ENCODE measurements at regions not wholly inside any gene's neighbourhood (a gene's known extent, or its start where the extent isn't known, plus 50 kb on each side); places are given as distances from the start of the nearest gene placed in this dataset.

DNA sequence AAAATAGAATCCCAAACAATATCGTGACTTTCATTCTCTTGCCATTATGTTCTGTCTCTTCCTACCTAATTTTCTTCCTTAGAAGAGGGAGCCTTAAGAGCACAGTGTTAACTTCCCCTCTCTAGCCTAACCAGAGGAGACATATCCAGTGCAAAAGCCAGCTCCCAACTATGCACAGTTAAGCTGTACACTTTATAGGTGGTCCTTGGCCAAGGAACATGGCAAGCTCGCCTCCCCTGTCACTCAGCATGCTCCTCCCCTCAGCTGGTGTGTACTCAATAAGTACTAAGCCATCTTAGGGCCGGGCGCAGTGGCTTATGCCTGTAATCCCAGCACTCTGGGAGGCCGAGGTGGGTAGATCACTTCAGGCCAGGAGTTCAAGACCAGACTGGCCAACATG is 255.1 kb upstream of the TMPO start:
- DNase-seq (ENCODE audit: low spot score) (no peak), FAIRE-seq (no peak)

DNA sequence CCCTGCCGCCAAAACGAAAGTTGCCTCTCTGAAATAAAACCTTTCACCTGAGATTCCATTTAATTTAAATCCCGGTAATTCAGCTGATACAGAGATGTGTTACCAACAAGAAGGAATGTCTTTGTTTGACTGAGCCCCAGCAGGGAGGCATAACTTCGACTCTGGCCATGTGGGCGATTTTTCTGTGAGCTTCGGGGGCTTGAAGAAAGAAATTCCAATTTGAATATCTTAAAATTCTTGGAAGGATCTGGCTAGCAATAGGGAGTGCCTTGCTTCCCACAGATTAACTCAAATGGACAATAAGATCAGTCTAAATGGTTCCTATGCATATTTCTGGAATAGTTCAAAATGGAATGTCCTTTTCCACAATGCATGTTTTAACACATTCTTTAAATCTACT is 252.5 kb upstream of the TMPO start:
- no peak for FAIRE-seq

DNA sequence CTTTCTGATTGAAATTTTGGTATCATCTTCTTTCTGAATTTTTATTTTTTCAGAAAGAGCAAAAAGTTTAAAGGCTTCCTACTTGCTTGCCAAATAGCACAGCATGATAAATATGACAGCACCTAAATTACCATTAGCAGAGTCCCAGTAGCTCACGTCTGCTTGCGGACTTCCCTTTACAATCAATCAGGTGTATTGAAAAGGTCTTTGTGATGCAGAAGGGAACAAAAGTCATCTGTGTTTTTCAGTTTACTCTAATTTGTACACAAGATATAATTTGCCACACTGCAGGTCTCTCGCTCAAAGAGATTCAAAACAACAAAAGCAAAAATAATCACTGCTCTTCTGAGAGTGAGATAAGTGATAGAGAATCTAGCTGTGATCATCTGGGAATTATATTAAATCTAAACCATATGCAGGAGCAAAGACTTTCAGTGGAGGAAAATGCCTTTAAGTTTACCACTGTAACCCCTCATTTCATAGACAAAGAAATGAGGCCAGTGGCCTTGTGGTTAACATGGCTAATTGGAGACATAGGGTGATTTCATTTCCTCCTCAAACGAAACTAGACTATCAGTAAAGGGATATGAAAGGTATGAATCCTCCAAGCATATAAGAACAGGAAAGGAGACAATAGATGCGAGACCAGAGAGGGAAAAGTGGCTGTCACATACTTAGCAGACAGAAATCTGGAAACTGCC is 240.8 kb upstream of the TMPO start:
- no peak for FAIRE-seq
- DNase-seq (ENCODE audit: low spot score) = no peak

More for the DNA sequence above, 252.5 kb upstream of the TMPO start:
- no peak for DNase-seq (ENCODE audit: low spot score)

DNA sequence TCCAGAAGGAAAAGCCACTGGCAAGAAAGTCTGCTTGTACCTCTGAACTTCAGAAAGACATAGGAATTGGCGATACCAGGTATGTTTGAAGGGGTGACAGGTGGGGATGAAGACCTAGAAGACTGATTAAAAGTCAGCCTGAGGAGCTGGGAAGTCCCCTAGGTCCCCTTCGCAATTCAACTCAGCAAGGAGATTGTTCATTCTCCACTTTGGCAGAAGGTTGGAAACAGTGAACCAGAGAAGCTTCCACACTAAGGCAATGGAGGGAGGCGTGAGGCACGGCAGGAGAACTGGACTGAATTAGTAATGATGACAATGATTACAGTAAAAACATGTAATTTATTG is 240.3 kb upstream of the TMPO start:
- DNase-seq (ENCODE audit: low spot score) (no peak), FAIRE-seq (no peak)

DNA sequence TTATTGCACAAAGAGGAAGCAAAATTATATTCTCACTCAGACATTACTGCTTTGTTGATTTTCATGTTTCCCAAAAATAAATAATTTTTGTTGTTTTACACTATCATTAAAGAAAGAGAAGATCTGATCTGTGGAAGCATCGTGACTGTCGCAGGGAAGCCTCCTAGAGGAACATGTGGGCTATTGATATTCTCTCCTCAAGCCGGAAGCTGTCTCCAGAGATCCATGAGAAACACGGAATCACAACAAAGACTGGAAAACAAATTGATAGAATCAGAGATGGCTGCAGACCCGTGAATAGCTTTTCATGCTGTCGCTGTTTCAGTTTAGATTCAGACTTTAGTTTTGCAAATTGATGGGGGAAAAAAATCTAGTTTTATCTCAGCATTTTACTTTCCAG is 235.2 kb upstream of the TMPO start:
- DNase-seq (ENCODE audit: low spot score) = no peak

DNA sequence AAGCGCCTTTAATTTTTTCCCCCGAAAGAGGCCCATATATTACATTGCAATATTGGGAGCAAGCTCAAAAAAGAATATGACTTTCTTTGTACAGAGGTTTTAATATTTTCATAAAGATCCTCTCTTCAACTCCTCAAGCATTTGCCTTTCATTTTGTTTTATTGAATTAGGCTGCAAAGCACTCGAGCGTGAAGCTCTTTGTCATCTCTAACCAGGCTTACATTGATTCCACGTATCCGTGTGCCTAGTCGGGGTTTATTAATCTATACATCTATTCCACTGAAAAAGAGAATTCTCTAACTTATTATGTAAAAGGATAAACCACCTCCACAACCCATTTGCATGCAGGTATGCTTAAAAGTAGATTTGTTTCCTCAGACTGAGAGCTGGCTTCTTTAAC is 234.8 kb upstream of the TMPO start:
- no peak for DNase-seq (ENCODE audit: low spot score)
- FAIRE-seq = no peak

More for the DNA sequence above, 235.2 kb upstream of the TMPO start:
- FAIRE-seq = no peak

DNA sequence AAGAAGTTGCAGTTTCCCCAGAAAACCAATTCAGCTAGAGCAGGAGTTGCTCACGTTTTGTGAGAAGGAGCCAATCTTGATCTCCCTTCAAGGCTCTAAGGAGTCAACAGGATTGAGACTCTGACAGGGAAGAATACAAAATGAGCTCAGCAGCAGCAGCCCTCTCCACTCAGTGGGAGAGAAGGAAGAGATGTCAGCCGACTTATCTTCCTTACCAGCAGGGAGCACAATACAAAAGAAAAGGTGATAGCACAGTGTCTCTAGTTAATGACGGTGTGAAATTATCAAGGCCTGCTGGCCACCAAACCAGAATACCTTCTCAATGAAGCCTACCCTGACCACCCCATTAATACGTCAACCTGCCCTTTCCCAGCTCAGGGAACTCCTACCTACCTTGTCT is 223.6 kb upstream of the TMPO start:
- FAIRE-seq (no peak), DNase-seq (ENCODE audit: low spot score) (no peak)

DNA sequence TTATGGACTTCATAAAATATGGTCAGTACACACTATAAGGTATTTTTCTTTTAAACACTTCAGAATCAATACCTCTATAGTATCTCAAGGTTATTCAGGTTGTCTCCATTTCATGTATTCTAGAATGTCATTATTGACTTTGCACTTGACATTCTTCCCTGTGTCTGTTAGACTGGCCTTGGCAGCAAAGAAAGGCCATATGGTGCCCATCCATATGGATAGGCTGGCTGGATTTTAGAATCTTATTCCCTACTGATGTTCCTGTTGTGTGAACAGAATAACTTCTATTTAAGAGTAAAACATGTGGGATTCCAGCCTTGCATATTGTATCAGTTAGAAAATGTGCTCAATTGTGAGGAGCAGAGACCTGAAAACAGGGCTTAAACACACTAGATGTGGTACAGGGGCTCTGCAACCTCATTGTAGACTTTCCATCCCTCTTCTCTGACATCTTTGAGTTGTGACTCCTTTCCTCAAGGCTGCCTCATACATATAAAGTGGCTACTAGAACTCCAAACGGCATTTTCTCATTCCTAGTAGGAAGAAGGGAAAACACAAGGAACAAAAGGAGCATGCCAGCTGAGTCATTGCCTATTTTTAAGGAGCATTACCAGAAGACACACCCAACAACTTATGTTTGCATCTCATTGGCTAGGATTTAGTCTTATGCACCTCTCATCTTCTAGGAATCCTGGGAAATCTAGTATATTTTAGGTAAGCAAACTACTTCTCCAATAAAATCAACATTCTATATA is 221.2 kb upstream of the TMPO start:
- no peak for FAIRE-seq
- DNase-seq (ENCODE audit: low spot score) = no peak

DNA sequence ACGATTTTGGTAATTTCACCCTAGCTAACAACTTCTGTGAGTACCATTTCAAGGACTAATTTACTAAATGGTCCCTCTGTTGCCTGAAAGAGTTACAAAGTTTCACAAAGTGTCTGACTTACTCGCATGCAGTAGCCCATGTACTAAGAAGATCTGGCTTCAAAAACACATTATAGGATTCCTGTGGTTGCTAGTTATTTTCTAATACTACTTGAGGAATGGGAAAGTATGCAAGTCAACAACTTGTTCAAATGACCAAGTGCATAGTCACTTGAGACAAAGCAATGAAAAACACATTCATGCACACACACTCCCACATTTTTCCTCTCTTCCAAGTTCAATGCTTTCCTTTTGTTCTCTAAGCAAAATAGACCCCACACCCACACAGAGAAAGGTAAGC is 219.7 kb upstream of the TMPO start:
- no peak for DNase-seq (ENCODE audit: low spot score)

DNA sequence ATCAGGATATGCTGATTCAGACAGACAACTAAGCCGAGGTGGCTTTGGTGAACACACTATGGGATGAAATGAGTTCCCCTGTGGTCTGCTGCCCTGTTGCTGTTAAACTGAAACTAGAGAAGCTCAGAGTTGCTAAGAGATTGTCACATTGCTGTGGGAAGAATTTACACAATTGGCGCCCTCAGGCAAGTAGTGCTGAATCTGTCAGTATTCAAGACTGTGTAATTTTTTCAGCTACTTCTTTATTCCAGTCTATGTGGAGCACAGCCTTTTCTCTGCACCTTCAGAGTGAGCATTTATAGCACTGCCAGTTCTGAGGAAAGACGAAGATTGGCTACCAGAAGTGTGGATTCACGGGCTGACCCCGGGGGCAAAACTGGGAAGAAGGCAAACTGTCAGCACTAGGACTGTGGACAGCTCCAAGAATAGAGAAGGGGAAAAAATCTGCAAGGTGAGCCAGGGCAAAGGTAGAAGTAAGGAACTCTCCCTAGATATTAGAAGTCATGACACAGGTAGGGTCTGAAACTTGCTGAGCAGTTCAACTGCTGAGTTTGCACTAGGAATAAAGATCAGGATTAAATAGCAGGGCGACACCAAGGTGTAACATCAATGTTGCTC is 218.8 kb upstream of the TMPO start:
- FAIRE-seq = no peak
- no peak for DNase-seq (ENCODE audit: low spot score)

More for the DNA sequence above, 219.7 kb upstream of the TMPO start:
- no peak for FAIRE-seq

DNA sequence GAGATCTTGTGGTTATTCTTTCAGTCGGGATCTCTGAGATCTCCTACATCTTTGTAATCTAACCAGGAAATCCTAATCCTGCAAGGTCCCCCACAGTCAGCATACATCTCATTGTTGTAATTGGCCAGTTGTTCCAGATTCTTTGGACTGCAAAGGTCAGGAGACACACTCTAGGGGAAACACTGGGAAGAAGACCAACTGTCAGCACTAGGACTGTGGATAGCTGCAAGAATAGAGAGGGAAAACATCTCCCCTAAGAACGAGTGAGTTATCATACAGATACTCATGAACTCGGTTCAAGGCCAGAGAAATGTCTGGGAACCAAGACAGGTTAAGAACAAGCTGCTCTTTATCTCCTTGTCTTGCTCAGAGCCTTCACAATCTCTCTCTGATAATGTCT is 217.9 kb upstream of the TMPO start:
- DNase-seq (ENCODE audit: low spot score) (no peak), FAIRE-seq (no peak)

DNA sequence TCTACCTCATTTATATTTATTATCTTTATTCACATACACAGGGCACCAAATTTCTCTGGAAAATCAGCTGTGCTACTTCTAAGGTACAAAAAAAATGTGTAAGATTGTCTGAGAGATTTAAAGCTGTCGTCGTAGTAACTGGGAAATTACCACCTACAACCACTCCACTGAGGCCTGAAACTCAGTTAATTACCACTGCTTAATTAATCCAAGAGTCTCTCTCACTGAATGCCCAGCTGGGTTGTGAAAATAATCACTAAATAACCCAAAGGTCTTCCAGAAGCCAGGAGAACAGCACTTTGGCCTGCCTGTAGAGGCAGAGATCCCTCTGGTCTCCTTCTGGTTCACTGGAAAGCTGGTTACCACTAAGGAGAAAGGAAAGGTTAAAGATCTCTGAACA is 207.2 kb upstream of the TMPO start:
- FAIRE-seq (no peak), DNase-seq (ENCODE audit: low spot score) (no peak)

DNA sequence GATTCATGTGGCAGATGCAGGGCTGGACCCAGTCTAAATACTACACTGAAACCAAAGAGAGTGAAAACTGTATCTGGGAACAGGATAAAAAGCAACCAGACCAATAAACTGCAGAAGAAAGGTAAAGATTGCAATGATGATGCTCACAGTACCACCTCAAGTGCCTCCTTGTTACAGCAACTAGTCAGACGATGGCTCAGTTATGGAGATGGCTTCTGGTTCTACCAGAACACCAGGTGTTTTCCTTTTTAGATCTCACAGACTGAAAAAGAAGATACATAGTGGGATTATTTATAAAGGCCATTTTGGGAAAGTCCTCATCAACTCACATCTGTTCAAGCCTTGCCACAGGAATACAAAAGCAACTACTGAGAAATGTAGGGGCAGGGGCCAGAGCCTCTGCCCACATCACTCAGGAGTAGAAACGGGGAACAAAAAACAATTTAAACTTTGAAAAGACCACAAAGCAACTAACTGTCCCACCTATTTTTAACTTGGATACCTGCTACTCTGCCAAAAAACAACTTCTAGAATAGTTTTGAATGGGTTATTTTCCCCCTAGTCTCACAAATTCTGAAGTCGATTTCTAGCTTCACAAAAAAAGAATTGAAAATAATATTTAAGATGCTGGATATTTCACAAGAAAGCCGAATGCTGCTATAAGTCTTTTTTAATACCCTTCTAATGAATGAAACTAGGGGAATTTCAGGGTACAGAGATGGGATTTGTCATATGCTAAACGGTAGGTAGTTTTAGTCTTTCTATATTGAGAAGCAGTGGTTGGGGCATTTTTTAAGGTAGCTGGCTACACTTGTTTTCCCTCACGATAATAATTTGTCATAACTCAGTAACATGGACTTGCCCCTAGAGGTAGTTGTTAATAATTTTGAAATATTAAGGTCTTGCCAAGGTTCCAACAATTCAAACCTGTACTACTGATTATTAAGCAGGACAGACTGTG is 197.2 kb upstream of the TMPO start:
- no peak for DNase-seq (ENCODE audit: low spot score)
- no peak for FAIRE-seq

DNA sequence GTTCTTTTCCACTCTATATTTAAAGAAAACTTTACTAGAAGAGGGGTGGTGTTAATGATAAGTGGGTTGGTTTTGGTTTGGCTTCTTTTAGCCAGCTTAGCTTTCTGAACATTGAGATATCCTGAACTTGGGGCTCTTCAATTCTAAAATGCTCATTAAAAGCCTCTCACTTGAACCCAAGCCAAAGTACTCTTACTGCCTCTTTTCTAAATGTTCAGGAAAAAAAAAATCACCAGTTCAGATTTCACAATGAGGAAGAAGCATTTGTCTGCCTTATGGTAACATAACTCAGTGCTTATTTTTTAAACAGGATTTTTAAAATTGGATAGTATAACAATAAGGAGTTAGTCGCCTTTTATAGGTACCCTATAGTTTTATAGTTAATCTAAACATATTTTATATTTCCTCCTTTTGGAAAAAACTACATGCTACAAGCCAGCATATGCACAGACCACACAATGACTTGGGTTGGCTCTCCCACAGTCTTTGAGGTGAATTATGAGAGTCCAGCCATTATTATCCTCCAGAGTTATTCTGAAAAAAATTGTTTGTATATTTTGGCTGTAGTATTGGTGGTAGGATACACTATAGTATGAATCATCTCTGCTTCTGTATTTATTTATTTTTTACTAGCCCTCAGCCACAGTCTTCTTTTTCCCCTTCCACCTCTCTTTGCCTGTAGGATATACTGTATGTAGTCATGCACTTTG is 195.5 kb upstream of the TMPO start:
- no peak for FAIRE-seq
- no peak for DNase-seq (ENCODE audit: low spot score)

DNA sequence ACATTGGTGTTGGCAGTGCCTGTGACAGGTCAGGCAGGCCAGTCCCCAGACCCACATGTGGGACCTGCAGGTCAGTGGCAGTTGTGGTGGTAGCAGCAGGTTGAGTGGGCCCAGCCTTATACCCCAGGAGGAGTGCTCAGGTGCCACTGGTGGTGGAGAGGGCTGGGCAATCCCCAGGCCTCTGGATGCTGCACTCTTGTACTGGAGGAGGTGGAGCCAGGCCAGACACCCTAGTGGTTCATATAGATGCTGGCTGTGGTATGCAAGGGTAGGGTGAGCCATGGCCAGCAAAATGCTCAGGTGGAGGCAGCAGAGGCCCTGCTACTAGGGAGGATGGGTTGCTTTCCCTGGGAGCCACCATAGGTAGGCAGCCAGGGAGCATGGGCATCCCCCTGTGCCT is 190.4 kb upstream of the TMPO start:
- FAIRE-seq = no peak
- no peak for DNase-seq (ENCODE audit: low spot score)

DNA sequence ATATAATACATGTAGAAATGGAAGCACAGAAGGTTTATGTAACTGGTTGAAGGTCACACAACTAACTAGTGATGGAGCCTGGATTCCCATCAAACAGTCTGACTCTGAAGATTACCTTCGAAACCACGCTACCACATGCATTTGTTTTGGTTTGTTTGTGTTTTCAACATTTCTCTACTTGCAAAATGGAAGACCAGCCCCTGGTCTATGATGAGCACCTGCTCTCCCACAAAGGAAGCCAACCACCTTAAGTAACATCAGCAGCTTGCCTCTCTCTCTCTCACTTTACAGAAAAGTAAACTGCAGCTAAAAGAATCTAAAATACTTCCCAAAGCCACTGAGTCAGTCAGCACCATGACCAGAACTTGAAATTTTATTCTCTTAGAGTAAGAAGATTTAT is 186.9 kb upstream of the TMPO start:
- DNase-seq (ENCODE audit: low spot score) (no peak), FAIRE-seq (no peak)

DNA sequence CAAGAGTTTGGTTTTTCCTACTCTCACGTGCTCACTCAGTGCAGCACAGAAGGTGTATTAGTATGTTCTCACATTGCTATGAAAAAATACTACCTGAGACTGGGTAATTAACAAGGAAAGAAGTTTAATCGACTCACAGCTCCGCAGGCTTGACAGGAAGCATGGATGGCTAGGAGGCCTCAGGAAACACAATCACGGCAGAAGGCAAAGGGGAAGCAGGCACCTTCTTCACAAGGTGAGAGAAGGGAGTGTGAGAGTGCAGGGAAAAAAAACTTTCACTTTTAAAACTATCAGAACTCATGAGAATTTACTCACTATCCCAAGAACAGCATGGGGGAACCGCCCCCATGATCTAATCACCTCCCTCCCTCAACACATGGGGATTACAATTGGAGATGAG is 185.8 kb upstream of the TMPO start:
- no peak for FAIRE-seq

DNA sequence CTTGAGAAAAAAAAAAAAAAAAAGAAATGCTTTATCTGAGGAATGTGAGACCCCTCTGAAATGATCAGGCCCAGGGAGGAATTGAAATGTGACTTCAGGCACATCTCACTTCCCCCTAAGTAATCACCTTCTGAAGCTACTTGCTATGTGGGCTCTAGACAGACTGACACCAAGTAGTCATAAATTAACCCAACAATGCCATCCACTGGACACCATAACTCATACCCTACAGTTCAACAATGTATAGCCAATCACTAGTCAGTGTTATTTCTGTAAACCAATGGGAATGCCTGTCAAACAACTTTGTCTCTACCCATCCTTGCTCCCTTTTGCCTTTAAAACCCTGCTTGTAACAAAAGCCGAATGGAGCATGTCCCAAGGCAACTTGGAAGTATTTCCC is 182.7 kb upstream of the TMPO start:
- DNase-seq (ENCODE audit: low spot score) (no peak), FAIRE-seq (no peak)

More for the DNA sequence above, 185.8 kb upstream of the TMPO start:
- DNase-seq (ENCODE audit: low spot score) = no peak

DNA sequence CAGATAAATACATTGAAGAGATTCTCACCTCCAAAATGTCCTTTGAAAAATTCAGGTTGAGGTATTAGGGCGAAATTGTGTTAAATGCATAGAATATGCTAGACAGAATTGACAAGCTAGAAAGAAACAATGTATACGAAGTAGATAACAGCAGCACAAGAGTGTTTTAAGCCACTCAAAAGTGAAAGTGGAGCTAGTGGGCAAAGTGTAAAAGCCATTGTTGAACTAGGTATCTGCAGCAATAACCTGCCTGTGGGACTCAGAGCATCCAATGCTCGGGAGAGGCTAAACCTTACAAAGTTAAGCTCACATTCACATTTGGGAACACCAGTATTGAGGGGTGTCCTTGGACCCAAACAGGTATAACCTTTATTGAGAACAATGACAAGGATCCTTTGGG is 180.6 kb upstream of the TMPO start:
- FAIRE-seq (no peak), DNase-seq (ENCODE audit: low spot score) (no peak)

DNA sequence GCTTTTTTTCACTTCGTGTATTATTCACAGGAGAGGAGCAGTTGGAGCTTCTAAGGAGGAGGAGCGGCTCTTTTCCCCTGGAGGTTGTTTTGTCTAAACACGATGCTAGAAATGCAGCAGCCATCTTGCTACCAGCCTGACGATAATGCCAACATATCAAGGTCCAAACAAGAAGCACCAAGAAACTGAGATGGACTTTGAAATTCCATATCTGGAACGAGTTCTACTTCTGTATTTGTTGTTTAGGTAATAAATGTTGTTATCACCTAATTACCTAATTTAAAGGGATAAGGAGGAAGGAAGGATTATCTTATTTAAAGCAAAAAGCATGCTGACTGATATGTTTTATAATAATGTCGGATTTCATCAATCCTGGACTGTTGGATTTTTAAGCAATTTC is 174.4 kb upstream of the TMPO start:
- FAIRE-seq = no peak

DNA sequence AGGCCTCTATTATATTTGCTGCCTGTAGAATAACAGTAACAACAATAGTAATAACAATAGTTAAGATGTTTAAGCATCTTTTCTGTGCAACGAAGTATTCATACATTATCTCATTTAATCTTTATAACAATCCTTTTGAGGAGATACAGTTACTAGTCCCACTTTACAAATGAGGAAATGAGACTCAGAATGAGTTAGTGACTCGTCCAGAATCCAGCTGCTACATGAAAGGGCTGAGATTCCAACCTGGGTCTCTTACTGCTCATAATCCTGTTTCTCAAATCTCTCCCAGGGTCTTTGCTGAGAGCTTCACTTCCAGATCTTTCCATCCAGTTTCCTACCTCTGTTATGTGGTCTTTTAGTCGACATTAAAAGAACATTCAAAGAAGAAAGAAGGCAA is 173.7 kb upstream of the TMPO start:
- no peak for DNase-seq (ENCODE audit: low spot score)
- FAIRE-seq = no peak

More for the DNA sequence above, 174.4 kb upstream of the TMPO start:
- no peak for DNase-seq (ENCODE audit: low spot score)
